ENCODE measurements at regions not wholly inside any gene's neighbourhood (a gene's known extent, or its start where the extent isn't known, plus 50 kb on each side); places are given as distances from the start of the nearest gene placed in this dataset.
"Not testable (repeated sequence)": the region's sequence is repeated elsewhere in the genome, so short reads cannot be mapped to it uniquely, and the experiment has no call there.

GRCh38 chrX:44667771-44668170, 125.1 kb upstream of the FUNDC1 start:
- no peak for DNase-seq
- Histone ChIP-seq H3K27ac (no peak overlapping the region), H3K36me3 (no peaks in the 10 kb centered on the region), H3K4me1 (no peaks in the 10 kb centered on the region), H3K27me3 (no peaks in the 10 kb centered on the region), H3K4me3 (no peak overlapping the region), H3K9me3 (no peaks in the 10 kb centered on the region)
- TF ChIP-seq CTCF (IDR thresholded peaks at IDR 0.05): no peak
- intact Hi-C loops (cut with DNase I): no loop called here
- ATAC-seq: no peak

GRCh38 chrX:44657718-44658246, 115.1 kb upstream of the FUNDC1 start:
- ATAC-seq, H3K27me3 ChIP-seq: not testable (repeated sequence)

GRCh38 chrX:44651358-44651757, 108.7 kb upstream of the FUNDC1 start:
- no peak for DNase-seq
- Histone ChIP-seq H3K36me3 (no peaks in the 10 kb centered on the region), H3K9me3 (no peaks in the 10 kb centered on the region), H3K4me3 (no peak overlapping the region), H3K27ac (no peak overlapping the region), H3K4me1 (no peaks in the 10 kb centered on the region), H3K27me3 (no peaks in the 10 kb centered on the region)
- TF ChIP-seq CTCF (IDR thresholded peaks at IDR 0.05): no peak
- ATAC-seq: no peak
- intact Hi-C loops (cut with DNase I): no loop called here

More at GRCh38 chrX:44657718-44658246, 115.1 kb upstream of the FUNDC1 start:
- H3K36me3 ChIP-seq; DNase-seq; H3K4me3 ChIP-seq; H3K27ac ChIP-seq; intact Hi-C loops (cut with DNase I); H3K4me1 ChIP-seq; H3K9me3 ChIP-seq: not testable (repeated sequence)

- Histone ChIP-seq H3K9me3 (no peaks in the 10 kb centered on the region), H3K36me3 (no peaks in the 10 kb centered on the region), H3K27ac (no peak overlapping the region), H3K4me3 (no peak overlapping the region), H3K27me3 (no peaks in the 10 kb centered on the region), H3K4me1 (no peaks in the 10 kb centered on the region)
- intact Hi-C loops (cut with DNase I): no loop called here
- DNase-seq (no peak), ATAC-seq (no peak)
- TF ChIP-seq CTCF (IDR thresholded peaks at IDR 0.05): no peak
Measured at GRCh38 chrX:44643723-44644122, 101.1 kb upstream of the FUNDC1 start.

GRCh38 chrX:44637282-44637681, 94.6 kb upstream of the FUNDC1 start:
- TF ChIP-seq CTCF (IDR thresholded peaks at IDR 0.05): no peak
- Histone ChIP-seq H3K36me3 (no peaks in the 10 kb centered on the region), H3K27ac (no peak overlapping the region), H3K27me3 (no peaks in the 10 kb centered on the region), H3K4me1 (no peaks in the 10 kb centered on the region), H3K4me3 (no peak overlapping the region), H3K9me3 (no peaks in the 10 kb centered on the region)
- intact Hi-C loops (cut with DNase I): no loop called here
- ATAC-seq (no peak), DNase-seq (no peak)

- Histone ChIP-seq H3K4me3 (no peak overlapping the region), H3K36me3 (no peaks in the 10 kb centered on the region), H3K9me3 (no peaks in the 10 kb centered on the region), H3K27me3 (no peaks in the 10 kb centered on the region), H3K4me1 (no peaks in the 10 kb centered on the region), H3K27ac (no peak overlapping the region)
- TF ChIP-seq CTCF (IDR thresholded peaks at IDR 0.05): no peak
- ATAC-seq (peak; percentile 39), DNase-seq (no peak)
- intact Hi-C loops (cut with DNase I): no loop called here
Measured at GRCh38 chrX:44621078-44621477, 78.4 kb upstream of the FUNDC1 start.

Data from upper lobe of right lung (tissue), 1 donor.